Panc1 (cell line): ENCODE measurements at regions not wholly inside any gene's neighbourhood (a gene's known extent, or its start where the extent isn't known, plus 50 kb on each side); places are given as distances from the start of the nearest gene placed in this dataset.

ENCODE experiments used
- ATAC-seq: fragments of 200-7000 bp; cut with Tn5 transposase; 2 replicates; pipeline ENCODE4 v1.9.1; 2020; ENCODE audit warnings: mild to moderate bottlenecking, moderate library complexity
- BruUV-seq: library from RNA; stranded (reverse); fragments of 400-500 nt; replicated peaks from 2 replicates; lab custom pipeline; 2021; lab: Mats Ljungman, UMichigan
- CTCF ChIA-PET: fragments of 300-600 bp; sonication (Branson Sonifier 250); formaldehyde crosslinking; loops from one replicate; lab custom pipeline; 2022; ENCODE audit warnings: antibody characterized with exemption; lab: Charles Lee
- POLR2A ChIA-PET: fragments of 300-600 bp; sonication (Branson Sonifier 250); formaldehyde crosslinking; loops from one replicate; lab custom pipeline; 2022; ENCODE audit warnings: antibody characterized with exemption; lab: Charles Lee
- DNase-seq: peaks from one replicate; pipeline ENCODE4 v3.0.0-alpha.2; 2010; ENCODE audit warnings: low read depth, low spot score
- H3K27ac ChIP-seq: 2 replicates; pipeline ENCODE4 v1.5.1; 2011; ENCODE audit warnings: mild to moderate bottlenecking, low read length, inconsistent platforms
- H3K27me3 ChIP-seq: fragments of 200-500 bp; sonication (Bioruptor generic); 2 replicates; pipeline ENCODE4 v1.6.0; 2014; ENCODE audit warnings: low read length, inconsistent platforms; ENCODE audit not compliant: control insufficient read depth, insufficient read depth
- H3K36me3 ChIP-seq: fragments of 200-500 bp; sonication (Bioruptor generic); 2 replicates; pipeline ENCODE4 v1.5.1; 2014; ENCODE audit warnings: inconsistent platforms, mild to moderate bottlenecking, low read length, moderate library complexity; ENCODE audit not compliant: control insufficient read depth, insufficient read depth
- H3K4me1 ChIP-seq: 2 replicates; pipeline ENCODE4 v1.5.1; 2011; ENCODE audit warnings: inconsistent platforms, mild to moderate bottlenecking, low read length, moderate library complexity; ENCODE audit not compliant: control insufficient read depth, insufficient read depth
- H3K4me3 ChIP-seq, 2 experiments: 2 replicates each; pipeline ENCODE4 v1.5.1; 2011 to 2012; ENCODE audit warnings: low read depth in 2 of 2, low read length in 2 of 2, mild to moderate bottlenecking in 2 of 2, inconsistent platforms in 1 of 2, moderate library complexity in 1 of 2
- H3K9me3 ChIP-seq: fragments of 200-500 bp; sonication (Bioruptor generic); 2 replicates; pipeline ENCODE4 v1.5.1; 2014; ENCODE audit warnings: low read depth, mild to moderate bottlenecking, inconsistent platforms, low read length, moderate library complexity; ENCODE audit not compliant: control insufficient read depth, insufficient read depth
- POLR2AphosphoS5 ChIP-seq: IDR thresholded peaks from 2 replicates; pipeline ENCODE4 v1.6.1; 2012; ENCODE audit warnings: mild to moderate bottlenecking, low read depth, low read length, moderate library complexity
- SIN3A ChIP-seq: IDR thresholded peaks from 2 replicates; pipeline ENCODE4 v1.6.1; 2012; ENCODE audit warnings: low read depth, mild to moderate bottlenecking, low read length, moderate library complexity, borderline replicate concordance; ENCODE audit not compliant: insufficient read depth
- TCF7L2 ChIP-seq: IDR thresholded peaks from 2 replicates; pipeline ENCODE4 v1.6.1; 2011; ENCODE audit warnings: mild to moderate bottlenecking, low read depth, low read length, inconsistent platforms
- in situ Hi-C: cut with HindIII; loops from 2 replicates; pipeline ENCODE4 v1.10.0; 2016; ENCODE audit warnings: low sequenced_read_pairs, low pct_unique_long_range_greater_than_20kb
- intact Hi-C: fragments of 100-400 bp; cut with micrococcal nuclease; formaldehyde crosslinking; loops from one replicate; pipeline ENCODE4 v1.10.0; 2022; ENCODE audit not compliant: unreplicated experiment
- TF ChIP-seq, protein P1 (sequence below): fragments of 450-650 bp; IDR thresholded peaks from 2 replicates; pipeline ENCODE4 v1.5.1; 2017; ENCODE audit warnings: mild to moderate bottlenecking
- TF ChIP-seq, protein P2 (sequence below), 2 experiments: IDR thresholded peaks; 2 replicates each; pipeline ENCODE4 v1.6.1; 2011 to 2012; ENCODE audit warnings: low read depth in 2 of 2, control low read depth in 1 of 2, low read length in 1 of 2, mild to moderate bottlenecking in 1 of 2, moderate library complexity in 1 of 2; ENCODE audit not compliant: insufficient read depth in 1 of 2

- no peaks in the 10 kb centered on the region for H3K9me3 ChIP-seq
- no peaks in the 10 kb centered on the region for H3K36me3 ChIP-seq
- intact Hi-C loops (no loop called here), in situ Hi-C loops (no loop called here)
- no peaks in the 10 kb centered on the region for H3K27me3 ChIP-seq
- TF ChIP-seq TCF7L2 (no peak), SIN3A (no peak), POLR2AphosphoS5 (no peak)
- TF ChIP-seq, protein P1, sequence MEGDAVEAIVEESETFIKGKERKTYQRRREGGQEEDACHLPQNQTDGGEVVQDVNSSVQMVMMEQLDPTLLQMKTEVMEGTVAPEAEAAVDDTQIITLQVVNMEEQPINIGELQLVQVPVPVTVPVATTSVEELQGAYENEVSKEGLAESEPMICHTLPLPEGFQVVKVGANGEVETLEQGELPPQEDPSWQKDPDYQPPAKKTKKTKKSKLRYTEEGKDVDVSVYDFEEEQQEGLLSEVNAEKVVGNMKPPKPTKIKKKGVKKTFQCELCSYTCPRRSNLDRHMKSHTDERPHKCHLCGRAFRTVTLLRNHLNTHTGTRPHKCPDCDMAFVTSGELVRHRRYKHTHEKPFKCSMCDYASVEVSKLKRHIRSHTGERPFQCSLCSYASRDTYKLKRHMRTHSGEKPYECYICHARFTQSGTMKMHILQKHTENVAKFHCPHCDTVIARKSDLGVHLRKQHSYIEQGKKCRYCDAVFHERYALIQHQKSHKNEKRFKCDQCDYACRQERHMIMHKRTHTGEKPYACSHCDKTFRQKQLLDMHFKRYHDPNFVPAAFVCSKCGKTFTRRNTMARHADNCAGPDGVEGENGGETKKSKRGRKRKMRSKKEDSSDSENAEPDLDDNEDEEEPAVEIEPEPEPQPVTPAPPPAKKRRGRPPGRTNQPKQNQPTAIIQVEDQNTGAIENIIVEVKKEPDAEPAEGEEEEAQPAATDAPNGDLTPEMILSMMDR = no peak
- TF ChIP-seq, protein P2, sequence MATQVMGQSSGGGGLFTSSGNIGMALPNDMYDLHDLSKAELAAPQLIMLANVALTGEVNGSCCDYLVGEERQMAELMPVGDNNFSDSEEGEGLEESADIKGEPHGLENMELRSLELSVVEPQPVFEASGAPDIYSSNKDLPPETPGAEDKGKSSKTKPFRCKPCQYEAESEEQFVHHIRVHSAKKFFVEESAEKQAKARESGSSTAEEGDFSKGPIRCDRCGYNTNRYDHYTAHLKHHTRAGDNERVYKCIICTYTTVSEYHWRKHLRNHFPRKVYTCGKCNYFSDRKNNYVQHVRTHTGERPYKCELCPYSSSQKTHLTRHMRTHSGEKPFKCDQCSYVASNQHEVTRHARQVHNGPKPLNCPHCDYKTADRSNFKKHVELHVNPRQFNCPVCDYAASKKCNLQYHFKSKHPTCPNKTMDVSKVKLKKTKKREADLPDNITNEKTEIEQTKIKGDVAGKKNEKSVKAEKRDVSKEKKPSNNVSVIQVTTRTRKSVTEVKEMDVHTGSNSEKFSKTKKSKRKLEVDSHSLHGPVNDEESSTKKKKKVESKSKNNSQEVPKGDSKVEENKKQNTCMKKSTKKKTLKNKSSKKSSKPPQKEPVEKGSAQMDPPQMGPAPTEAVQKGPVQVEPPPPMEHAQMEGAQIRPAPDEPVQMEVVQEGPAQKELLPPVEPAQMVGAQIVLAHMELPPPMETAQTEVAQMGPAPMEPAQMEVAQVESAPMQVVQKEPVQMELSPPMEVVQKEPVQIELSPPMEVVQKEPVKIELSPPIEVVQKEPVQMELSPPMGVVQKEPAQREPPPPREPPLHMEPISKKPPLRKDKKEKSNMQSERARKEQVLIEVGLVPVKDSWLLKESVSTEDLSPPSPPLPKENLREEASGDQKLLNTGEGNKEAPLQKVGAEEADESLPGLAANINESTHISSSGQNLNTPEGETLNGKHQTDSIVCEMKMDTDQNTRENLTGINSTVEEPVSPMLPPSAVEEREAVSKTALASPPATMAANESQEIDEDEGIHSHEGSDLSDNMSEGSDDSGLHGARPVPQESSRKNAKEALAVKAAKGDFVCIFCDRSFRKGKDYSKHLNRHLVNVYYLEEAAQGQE (IDR thresholded peaks at IDR 0.05; ENCODE audit: insufficient read depth in 1 of 2, low read depth in 2 of 2, low read length in 1 of 2) = no peak
- no peaks in the 10 kb centered on the region for H3K4me1 ChIP-seq
- CTCF ChIA-PET = interaction anchor here (0.5 kb wide), 1 partner anchor 306 kb away, joined by 3 read pairs; no protein-coding TSS in a partner anchor
- ATAC-seq (no peak), DNase-seq (no peak)
- no peak overlapping the region for H3K4me3 ChIP-seq
- BruUV-seq = no TSS peak
- POLR2A ChIA-PET = no interaction called here
- H3K27ac ChIP-seq = no peak overlapping the region
These were observed 298.8 kb upstream of the NOCT start for GRCh38 chr4:138716559-138717335.

- intact Hi-C loops = no loop called here
- in situ Hi-C loops = no loop called here
- ChIA-PET CTCF (no interaction called here), POLR2A (no interaction called here)
- no peaks in the 10 kb centered on the region for H3K27me3 ChIP-seq
- no peaks in the 10 kb centered on the region for H3K4me1 ChIP-seq
- DNase-seq = no peak
- TF ChIP-seq, protein P1 = no peak
- no peak for TF ChIP-seq POLR2AphosphoS5
- TF ChIP-seq TCF7L2 = no peak
- TF ChIP-seq, protein P2 (IDR thresholded peaks at IDR 0.05; ENCODE audit: insufficient read depth in 1 of 2, low read depth in 2 of 2, low read length in 1 of 2) = no peak
- TF ChIP-seq SIN3A = no peak
- H3K9me3 ChIP-seq = no peaks in the 10 kb centered on the region
- H3K36me3 ChIP-seq = no peaks in the 10 kb centered on the region
- no peak overlapping the region for H3K4me3 ChIP-seq
- ATAC-seq = no peak
- H3K27ac ChIP-seq = no peak overlapping the region
- BruUV-seq = no TSS peak
These were observed 305.3 kb upstream of the NOCT start for GRCh38 chr4:138710297-138710696.
